Uterus (tissue), 2 donors: ENCODE measurements at regions not wholly inside any gene's neighbourhood (a gene's known extent, or its start where the extent isn't known, plus 50 kb on each side); places are given as distances from the start of the nearest gene placed in this dataset.

Experiments used
- POLR2A ChIP-seq, 2 donors: fragments of 450-650 bp; IDR thresholded peaks; one replicate each; pipeline ENCODE4 v1.6.1; 2016; ENCODE audit warnings: antibody characterized with exemption in 2 of 2, mild to moderate bottlenecking in 1 of 2, moderate library complexity in 1 of 2
- TF ChIP-seq, protein P1 (sequence below), 4 experiments: fragments of 200-600 bp in 2 of 4; fragments of 450-650 bp in 2 of 4; sonication (generic) in 2 of 4; IDR thresholded peaks; one replicate each; pipeline ENCODE4 v1.5.1; 2016 to 2019; ENCODE audit warnings: antibody characterized with exemption in 4 of 4, mild to moderate bottlenecking in 2 of 4, moderate library complexity in 1 of 4

GRCh38 chr5:116626272-116626723 lies 51.7 kb upstream of the SEMA6A start:
- TF ChIP-seq, protein P1, sequence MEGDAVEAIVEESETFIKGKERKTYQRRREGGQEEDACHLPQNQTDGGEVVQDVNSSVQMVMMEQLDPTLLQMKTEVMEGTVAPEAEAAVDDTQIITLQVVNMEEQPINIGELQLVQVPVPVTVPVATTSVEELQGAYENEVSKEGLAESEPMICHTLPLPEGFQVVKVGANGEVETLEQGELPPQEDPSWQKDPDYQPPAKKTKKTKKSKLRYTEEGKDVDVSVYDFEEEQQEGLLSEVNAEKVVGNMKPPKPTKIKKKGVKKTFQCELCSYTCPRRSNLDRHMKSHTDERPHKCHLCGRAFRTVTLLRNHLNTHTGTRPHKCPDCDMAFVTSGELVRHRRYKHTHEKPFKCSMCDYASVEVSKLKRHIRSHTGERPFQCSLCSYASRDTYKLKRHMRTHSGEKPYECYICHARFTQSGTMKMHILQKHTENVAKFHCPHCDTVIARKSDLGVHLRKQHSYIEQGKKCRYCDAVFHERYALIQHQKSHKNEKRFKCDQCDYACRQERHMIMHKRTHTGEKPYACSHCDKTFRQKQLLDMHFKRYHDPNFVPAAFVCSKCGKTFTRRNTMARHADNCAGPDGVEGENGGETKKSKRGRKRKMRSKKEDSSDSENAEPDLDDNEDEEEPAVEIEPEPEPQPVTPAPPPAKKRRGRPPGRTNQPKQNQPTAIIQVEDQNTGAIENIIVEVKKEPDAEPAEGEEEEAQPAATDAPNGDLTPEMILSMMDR (IDR thresholded peaks at IDR 0.05), result no peak
- TF ChIP-seq POLR2A (IDR thresholded peaks at IDR 0.05), result peak in 1 of 2 donors; percentile 26
